DMS79 treated with DMSO at 0.1 percent for 48 hours (cell line): ENCODE measurements at regions not wholly inside any gene's neighbourhood (a gene's known extent, or its start where the extent isn't known, plus 50 kb on each side); places are given as distances from the start of the nearest gene placed in this dataset.

Experiments
- DNase-seq: peaks from one replicate; lab custom pipeline; 2025; lab: John Stamatoyannopoulos, UW

- no peak for DNase-seq
These were observed 167.9 kb upstream of the PAPPA start for GRCh38 chr9:115985657-115986056.

- DNase-seq = no peak
These were observed 167.1 kb upstream of the PAPPA start for GRCh38 chr9:115986508-115986907.

GRCh38 chr9:115988701-115989100, 164.9 kb upstream of the PAPPA start:
- DNase-seq = no peak

DNA sequence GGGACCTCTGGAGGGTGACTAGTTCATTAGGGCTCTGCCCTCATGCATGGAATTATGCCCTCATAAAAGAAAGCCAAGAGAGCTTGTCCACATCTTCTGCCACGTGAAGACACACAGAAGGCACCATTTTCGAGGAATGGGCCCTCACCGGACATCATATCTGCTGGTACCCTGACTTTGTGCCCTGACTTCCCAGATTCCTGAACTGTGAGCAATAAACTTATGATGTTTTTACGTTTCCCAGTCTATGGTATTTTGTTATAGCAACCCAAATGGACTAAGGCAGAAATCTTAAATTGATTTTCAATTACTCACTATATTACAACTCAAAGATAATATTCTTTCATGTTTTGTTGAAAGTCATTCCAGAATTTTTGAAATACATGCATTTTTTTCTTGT, 163.8 kb upstream of the PAPPA start:
- no peak for DNase-seq

DNA sequence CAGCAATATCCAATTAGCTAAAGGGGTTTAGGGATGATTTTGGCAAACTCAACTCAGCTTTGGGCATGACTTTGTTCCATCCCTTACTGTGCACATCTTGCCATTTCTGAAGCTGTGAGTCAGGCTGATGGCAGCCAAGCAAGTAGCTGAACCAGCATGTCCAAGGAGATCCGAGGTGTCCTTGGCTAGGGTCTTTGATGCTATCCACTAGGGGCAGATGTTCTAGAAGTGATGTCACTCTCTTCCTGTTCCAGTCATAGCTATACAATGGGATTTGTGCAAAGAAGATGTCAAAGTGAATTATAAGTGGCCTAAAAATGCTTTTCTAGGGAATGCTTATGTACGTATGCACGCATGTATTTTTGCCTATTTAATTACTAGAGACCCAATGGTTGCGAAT, 160.8 kb upstream of the PAPPA start:
- no peak for DNase-seq

- DNase-seq = no peak
These were observed 155.7 kb upstream of the PAPPA start for GRCh38 chr9:115997923-115998322.

DNA sequence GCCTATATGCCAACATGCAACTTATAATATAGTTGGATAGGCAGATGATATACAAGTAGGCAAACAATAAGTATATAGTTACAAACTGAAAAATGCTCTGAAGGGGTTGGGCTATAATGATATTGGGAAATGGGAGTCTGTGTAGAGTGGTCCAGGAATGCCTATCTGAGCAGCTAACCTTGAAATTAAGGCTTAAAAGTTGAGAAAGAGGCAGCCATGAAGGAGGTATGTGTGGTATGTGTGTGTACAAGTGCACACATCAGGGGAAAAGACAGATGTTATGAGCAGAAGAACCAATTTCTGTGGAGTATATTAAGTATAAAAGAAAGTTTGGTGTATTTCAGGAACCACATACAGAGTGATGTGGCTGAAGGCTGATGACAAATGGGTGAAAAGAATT, 154.9 kb upstream of the PAPPA start:
- DNase-seq = no peak

DNA sequence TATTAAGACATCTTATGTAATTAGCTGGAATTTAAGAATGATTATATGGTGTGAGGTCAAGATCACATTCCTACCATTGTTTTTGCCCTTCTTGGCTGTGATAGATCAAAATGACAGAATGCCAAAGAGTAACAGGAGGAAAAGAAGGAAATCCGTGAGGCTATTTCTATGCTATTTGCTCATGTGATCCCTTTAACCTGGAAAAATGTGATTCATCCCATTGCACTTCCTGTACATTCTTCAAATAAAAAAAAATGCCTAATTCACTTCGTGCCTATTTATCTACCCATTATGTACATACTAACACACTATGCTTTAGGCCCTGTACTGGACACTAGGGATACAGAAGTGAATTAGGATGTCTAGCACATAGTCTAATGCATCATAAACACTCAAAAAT, 154.1 kb upstream of the PAPPA start:
- no peak for DNase-seq

DNA sequence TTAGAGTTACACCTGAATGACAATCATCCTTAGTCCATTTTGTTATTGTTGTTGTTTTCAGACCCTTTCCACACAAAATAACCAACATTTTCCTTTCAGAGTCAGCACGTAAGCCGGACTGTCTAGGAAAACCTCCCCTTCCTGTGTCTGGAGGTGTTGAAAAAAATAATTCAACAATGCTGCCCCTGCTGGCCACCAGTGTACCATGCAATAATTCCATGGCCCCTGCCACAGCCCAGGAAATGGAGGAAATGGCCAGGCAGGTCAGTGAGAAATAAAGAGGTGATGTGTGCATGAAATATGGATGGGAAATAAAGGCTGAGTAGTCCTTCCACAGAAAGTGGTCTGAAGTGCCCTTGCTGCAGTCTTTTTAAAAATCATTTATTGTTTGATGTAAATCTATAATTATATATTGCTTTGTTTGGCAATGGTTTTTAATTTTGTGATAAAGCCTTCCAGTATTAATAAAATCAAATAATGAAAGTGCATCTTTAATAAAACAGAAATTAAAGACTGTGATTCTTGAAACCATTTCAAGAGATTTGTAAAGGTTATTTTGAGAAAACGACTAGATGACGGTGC, 152.8 kb upstream of the PAPPA start:
- DNase-seq = no peak

GRCh38 chr9:116002181-116002580, 151.4 kb upstream of the PAPPA start:
- no peak for DNase-seq

DNA sequence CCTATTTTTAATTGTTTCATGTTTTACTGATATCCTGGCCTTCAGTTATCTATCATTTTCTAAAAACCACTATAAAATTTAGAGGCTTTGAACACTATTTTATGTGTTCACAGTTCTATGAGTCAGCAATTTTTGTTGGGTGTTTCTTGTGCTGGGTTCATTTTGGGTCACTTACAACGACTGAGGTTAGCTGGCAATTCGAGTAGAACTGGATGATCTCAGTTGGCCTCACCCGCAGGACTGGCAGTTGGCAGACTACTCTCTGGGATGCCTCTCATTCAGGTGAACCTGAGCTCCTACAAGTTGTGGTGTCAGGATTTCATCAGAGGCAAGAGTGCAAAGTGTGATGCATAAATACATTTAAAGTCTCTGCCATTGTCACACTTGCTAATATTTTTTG, 151.0 kb upstream of the PAPPA start:
- no peak for DNase-seq

- no peak for DNase-seq
These were observed 150.2 kb upstream of the PAPPA start for GRCh38 chr9:116003397-116003796.

DNA sequence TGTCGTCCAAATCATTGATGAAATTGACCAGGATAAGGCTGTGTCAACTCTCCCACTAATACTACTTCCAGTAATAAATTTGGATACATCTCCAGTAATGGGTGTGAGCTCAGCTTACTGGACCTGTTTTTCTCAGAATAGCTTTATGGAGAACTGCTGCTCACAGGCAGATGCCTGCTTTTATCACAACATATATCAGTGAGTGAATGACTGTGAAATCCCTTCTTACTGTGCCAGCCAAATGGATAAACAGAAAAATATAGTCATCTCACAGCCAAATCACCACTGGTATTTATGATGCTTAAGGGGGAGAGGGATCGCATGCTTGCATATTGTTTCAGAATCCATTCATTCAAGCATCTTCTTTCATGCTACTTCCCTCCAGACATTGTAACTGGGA, 148.4 kb upstream of the PAPPA start:
- no peak for DNase-seq

- DNase-seq = no peak
These were observed 145.8 kb upstream of the PAPPA start for GRCh38 chr9:116007824-116008223.

- no peak for DNase-seq
These were observed 145.3 kb upstream of the PAPPA start for GRCh38 chr9:116008278-116008677.

- no peak for DNase-seq
These were observed 144.2 kb upstream of the PAPPA start for GRCh38 chr9:116009420-116009819.

GRCh38 chr9:116015855-116016254, 137.7 kb upstream of the PAPPA start:
- no peak for DNase-seq

GRCh38 chr9:116020146-116020545, 133.4 kb upstream of the PAPPA start:
- no peak for DNase-seq

- DNase-seq = no peak
These were observed 132.8 kb upstream of the PAPPA start for GRCh38 chr9:116020801-116021200.

GRCh38 chr9:116027096-116027495, 126.5 kb upstream of the PAPPA start:
- DNase-seq = no peak

GRCh38 chr9:116027511-116027910, 126.1 kb upstream of the PAPPA start:
- DNase-seq = no peak

DNA sequence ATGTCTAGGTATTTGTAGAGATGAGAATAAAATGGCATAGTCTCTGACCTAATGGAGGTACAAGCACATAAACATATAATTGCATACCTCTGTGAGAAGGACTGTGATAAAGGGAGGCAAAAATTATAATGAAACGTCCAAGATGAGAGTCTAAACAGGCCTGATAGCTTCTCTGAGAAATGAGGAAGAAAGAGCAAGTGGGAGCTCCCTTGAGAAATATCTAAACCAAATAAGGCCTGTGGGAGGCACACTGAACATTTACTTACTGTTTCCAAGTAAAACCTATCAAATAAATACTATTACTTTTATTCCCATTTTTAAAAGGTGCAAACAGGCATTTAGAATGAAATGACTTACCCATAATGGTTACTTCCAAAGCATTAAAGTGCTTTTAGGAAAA, 125.6 kb upstream of the PAPPA start:
- DNase-seq = no peak

- no peak for DNase-seq
These were observed 123.1 kb upstream of the PAPPA start for GRCh38 chr9:116030517-116030916.

DNA sequence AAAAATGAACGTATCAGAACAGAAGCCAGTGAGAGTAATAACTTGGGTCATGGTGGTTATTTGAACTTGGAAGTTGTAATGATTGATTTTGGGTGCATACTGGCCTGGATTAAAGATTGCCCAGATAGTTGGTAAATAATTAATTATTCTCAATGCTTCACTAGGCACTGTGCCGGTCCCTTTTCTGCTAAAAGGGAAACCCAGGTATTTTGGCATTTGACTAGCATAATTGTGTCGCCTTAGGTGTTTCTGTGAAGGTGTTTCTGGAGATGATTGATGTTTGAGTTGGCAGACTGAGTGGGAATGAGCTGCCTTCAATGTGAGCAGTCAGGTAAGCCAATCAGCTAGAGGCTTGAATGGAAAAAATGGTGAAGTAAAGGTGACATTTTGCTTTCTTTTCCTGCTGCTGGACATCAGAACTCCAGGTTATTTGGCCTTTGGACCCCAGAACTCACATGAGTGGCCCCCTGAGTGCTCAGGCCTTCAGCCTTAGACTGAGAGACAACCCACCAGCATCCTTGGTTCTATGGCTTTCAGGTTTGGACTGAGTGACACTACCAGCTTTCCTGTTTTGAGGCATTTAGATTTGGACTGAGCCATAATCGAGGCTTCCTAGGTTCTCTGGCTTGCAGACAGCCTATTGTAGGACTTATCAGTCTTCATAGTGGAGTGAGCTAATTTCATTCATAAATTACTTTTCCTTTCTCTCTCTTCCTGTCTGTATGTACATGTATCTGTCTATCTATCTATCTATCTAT, 120.7 kb upstream of the PAPPA start:
- DNase-seq = no peak
